ENCODE measurements at regions not wholly inside any gene's neighbourhood (a gene's known extent, or its start where the extent isn't known, plus 50 kb on each side); places are given as distances from the start of the nearest gene placed in this dataset.
"Not testable (repeated sequence)": the region's sequence is repeated elsewhere in the genome, so short reads cannot be mapped to it uniquely, and the experiment has no call there.

DNA sequence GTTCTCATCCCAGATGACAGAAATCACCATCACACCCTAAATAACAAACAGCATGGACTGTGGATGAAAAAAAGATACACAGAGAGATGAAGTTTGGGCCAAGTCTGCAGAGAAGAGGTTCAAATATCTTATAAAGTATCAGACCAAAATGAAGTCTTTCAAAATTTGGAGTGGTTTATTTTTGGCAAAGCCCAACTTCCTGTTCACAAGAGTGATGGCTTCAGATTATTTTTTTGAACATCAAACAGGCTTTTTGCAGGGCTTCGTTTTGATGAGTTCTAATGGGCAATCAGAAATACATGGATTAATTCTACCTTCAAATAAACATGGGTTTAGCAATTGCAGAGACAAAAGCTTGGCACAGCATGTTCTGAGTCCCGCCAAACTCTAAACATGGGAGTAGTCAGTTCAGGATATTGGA is 378.2 kb upstream of the RPS23 start:
- Mint-ChIP-seq H3K9me3 (no peaks in the 10 kb centered on the region), H3K27ac (no peak overlapping the region), H3K4me1 (peaks cover 7% of the 10 kb centered on the region), H3K4me3 (no peak overlapping the region), H3K27me3 (peaks cover 11% of the 10 kb centered on the region), H3K36me3 (peaks cover 5% of the 10 kb centered on the region)
- ATAC-seq (ENCODE audit: low read depth) (no peak), DNase-seq (no peak)
- POLR2A ChIA-PET = no interaction called here

DNA sequence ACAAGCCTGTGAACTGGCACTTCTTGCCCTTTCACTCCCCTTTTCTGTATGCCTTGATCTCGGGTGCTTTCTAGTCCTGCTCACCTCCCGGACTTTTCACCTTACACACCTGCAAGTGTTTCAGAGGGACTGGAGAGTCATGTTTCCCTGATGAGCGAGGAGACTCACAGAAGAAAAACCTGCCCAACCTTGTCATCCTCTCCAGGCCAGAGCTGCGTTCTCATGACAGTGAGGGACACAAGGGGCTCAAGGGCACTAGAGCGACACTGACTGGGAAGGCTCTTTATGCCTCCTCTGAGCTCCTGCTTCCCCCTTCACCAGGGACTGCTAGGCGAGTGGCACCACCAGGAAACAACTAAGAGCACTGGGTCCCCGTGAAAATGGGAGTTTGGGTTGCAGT is 376.9 kb upstream of the RPS23 start:
- H3K36me3 Mint-ChIP-seq = peaks cover 5% of the 10 kb centered on the region
- POLR2A ChIA-PET = no interaction called here
- ATAC-seq (ENCODE audit: low read depth) = no peak
- DNase-seq = no peak
- peaks cover 16% of the 10 kb centered on the region for H3K27me3 Mint-ChIP-seq
- peaks cover 7% of the 10 kb centered on the region for H3K4me1 Mint-ChIP-seq
- no peak overlapping the region for H3K4me3 Mint-ChIP-seq
- no peaks in the 10 kb centered on the region for H3K9me3 Mint-ChIP-seq
- H3K27ac Mint-ChIP-seq = no peak overlapping the region

- Mint-ChIP-seq H3K4me1 (no peaks in the 10 kb centered on the region), H3K27ac (no peak overlapping the region), H3K36me3 (no peaks in the 10 kb centered on the region), H3K9me3 (no peaks in the 10 kb centered on the region), H3K27me3 (peaks cover 44% of the 10 kb centered on the region), H3K4me3 (no peak overlapping the region)
- ATAC-seq (ENCODE audit: low read depth) (no peak), DNase-seq (no peak)
- POLR2A ChIA-PET = no interaction called here
These were observed 371.8 kb upstream of the RPS23 start for GRCh38 chr5:82649943-82650342.

- POLR2A ChIA-PET = no interaction called here
- Mint-ChIP-seq H3K9me3 (no peaks in the 10 kb centered on the region), H3K27me3 (peaks cover 31% of the 10 kb centered on the region), H3K4me3 (no peak overlapping the region), H3K27ac (no peak overlapping the region), H3K36me3 (no peaks in the 10 kb centered on the region), H3K4me1 (peaks cover 9% of the 10 kb centered on the region)
- DNase-seq = no peak
- no peak for ATAC-seq (ENCODE audit: low read depth)
These were observed 366.6 kb upstream of the RPS23 start for GRCh38 chr5:82644766-82645165.

DNA sequence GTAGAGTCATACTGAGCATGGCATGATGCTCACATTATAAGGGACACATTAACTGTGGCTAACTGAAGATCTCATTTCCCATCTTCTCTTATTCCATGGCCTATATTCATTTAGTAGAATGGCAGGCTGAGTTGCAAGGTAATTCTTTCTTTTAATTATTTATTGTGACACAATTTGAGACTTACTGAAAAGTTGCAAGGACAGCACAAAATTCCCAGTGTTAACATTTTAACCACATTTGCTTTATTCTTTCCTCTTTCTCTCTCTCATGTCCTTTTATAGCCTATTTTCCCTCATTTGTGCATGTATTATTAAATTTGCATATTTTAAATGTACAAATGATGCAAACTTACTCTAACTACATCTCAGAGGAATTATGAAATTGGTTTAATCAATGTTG is 366.1 kb upstream of the RPS23 start:
- ATAC-seq (ENCODE audit: low read depth) (no peak), DNase-seq (no peak)
- Mint-ChIP-seq H3K36me3 (no peaks in the 10 kb centered on the region), H3K9me3 (no peaks in the 10 kb centered on the region), H3K27ac (no peak overlapping the region), H3K4me3 (no peak overlapping the region), H3K27me3 (peaks cover 27% of the 10 kb centered on the region), H3K4me1 (peaks cover 13% of the 10 kb centered on the region)
- POLR2A ChIA-PET = no interaction called here

DNA sequence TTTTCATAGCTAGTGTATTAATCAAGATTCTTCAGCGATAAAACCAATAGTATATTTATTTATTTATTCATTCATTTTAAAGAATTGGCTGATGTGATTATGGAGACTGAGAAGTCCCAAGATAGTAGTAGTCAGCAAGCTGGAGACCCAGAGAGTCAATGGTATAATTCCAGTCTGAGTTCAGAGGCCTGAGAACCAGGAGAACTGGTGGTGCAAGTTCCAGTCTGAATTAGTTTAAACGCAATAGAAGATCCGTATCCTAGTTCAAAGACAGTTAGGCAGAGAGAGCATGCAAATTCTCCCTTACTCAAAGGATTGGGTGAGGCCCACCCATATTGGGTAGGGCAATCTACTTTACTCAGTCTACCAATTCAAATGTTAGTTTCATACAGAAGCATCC is 364.2 kb upstream of the RPS23 start:
- no peak overlapping the region for H3K27ac Mint-ChIP-seq
- H3K4me1 Mint-ChIP-seq = peaks cover 14% of the 10 kb centered on the region
- H3K4me3 Mint-ChIP-seq = no peak overlapping the region
- H3K36me3 Mint-ChIP-seq = no peaks in the 10 kb centered on the region
- DNase-seq (no peak), ATAC-seq (ENCODE audit: low read depth) (no peak)
- POLR2A ChIA-PET = no interaction called here
- no peaks in the 10 kb centered on the region for H3K9me3 Mint-ChIP-seq
- H3K27me3 Mint-ChIP-seq = peaks cover 17% of the 10 kb centered on the region

- peaks cover 14% of the 10 kb centered on the region for H3K4me1 Mint-ChIP-seq
- peak; percentile 78 for ATAC-seq (ENCODE audit: low read depth)
- no peak for DNase-seq
- POLR2A ChIA-PET = no interaction called here
- no peak overlapping the region for H3K27ac Mint-ChIP-seq
- H3K9me3 Mint-ChIP-seq = no peaks in the 10 kb centered on the region
- peaks cover 13% of the 10 kb centered on the region for H3K27me3 Mint-ChIP-seq
- no peak overlapping the region for H3K4me3 Mint-ChIP-seq
- no peaks in the 10 kb centered on the region for H3K36me3 Mint-ChIP-seq
These were observed 363.3 kb upstream of the RPS23 start for GRCh38 chr5:82641331-82642003.

DNA sequence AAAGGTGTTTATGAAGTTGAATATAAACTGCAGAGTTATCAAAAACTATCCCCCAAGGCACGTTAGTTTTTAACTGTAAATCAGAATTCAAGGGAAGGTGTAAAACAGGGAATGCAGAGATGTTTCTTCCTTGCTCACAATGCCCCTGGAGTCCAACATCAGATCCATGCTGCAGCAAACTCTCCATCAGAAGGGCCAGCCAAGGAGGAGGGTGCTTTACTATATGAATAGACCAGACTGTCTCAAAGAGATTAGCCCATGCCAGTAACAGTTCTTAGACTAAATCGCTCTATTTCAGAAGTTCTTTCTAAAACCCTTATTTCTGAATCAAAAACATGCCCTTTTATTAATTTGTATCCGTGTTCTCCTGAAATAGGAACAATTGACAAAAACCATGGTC is 362.8 kb upstream of the RPS23 start:
- POLR2A ChIA-PET = no interaction called here
- H3K9me3 Mint-ChIP-seq = no peaks in the 10 kb centered on the region
- DNase-seq (no peak), ATAC-seq (ENCODE audit: low read depth) (no peak)
- peaks cover 14% of the 10 kb centered on the region for H3K4me1 Mint-ChIP-seq
- no peaks in the 10 kb centered on the region for H3K36me3 Mint-ChIP-seq
- no peak overlapping the region for H3K4me3 Mint-ChIP-seq
- H3K27me3 Mint-ChIP-seq = peaks cover 10% of the 10 kb centered on the region
- H3K27ac Mint-ChIP-seq = no peak overlapping the region

DNA sequence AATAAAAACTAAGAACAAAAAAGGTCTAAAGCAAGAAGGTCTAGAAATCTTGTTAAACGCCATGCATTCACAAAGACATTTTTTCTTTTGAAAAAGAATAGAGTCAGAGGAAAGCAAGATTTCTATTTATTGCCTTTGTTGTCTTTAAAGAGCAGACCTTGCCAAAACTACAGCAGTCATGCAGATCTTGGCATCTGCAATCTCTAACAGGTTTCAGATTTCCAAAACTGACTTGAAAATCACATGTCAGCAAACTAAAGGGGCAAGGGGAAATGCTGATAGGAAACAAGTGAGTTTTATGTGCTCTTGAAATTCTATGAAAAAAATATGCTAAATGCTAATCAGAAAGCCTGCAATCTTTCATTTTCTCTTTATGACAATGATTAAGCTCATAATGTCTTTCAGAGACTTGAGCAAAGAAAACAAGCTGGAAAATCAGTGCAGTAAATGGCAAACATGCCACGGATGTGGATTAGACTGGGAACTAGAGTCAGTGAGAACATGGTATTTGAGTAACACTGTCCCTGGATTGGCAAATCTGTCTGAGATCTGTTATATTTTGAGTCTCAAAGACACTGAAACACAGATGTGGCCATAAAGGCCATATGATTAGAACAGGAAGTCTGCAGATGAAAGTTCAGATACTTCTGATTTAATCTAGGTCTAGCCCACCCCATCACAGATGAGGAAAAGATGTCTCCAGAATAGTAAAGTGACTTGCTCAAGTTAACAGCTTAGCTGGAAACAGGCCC is 361.4 kb upstream of the RPS23 start:
- H3K27me3 Mint-ChIP-seq = no peaks in the 10 kb centered on the region
- POLR2A ChIA-PET = no interaction called here
- H3K9me3 Mint-ChIP-seq = no peaks in the 10 kb centered on the region
- no peaks in the 10 kb centered on the region for H3K36me3 Mint-ChIP-seq
- DNase-seq (no peak), ATAC-seq (ENCODE audit: low read depth) (no peak)
- H3K4me1 Mint-ChIP-seq = peaks cover 14% of the 10 kb centered on the region
- H3K4me3 Mint-ChIP-seq = no peak overlapping the region
- no peak overlapping the region for H3K27ac Mint-ChIP-seq

DNA sequence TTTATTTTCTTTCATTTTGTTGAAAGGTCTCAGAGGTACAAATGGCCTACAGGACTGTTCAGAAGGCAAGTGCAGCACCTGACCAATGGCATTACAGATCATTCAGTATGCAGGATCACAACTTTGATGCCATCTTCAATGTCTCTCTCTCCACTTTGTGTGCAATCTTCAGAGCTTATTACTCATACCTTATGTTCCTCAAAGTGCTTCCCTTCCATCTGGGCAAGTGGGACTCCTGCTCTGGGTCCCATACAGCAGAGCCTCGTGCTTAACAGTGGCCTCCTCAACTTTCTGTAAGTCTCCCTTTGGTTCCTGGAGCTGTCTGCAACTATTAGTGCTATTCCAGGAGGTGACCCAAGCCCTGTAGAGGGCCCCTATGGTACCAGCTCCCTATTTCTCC is 358.4 kb upstream of the RPS23 start:
- ATAC-seq (ENCODE audit: low read depth) (no peak), DNase-seq (no peak)
- POLR2A ChIA-PET = no interaction called here
- Mint-ChIP-seq H3K9me3 (no peaks in the 10 kb centered on the region), H3K27ac (no peak overlapping the region), H3K4me1 (peaks cover 14% of the 10 kb centered on the region), H3K36me3 (no peaks in the 10 kb centered on the region), H3K4me3 (no peak overlapping the region), H3K27me3 (no peaks in the 10 kb centered on the region)

DNA sequence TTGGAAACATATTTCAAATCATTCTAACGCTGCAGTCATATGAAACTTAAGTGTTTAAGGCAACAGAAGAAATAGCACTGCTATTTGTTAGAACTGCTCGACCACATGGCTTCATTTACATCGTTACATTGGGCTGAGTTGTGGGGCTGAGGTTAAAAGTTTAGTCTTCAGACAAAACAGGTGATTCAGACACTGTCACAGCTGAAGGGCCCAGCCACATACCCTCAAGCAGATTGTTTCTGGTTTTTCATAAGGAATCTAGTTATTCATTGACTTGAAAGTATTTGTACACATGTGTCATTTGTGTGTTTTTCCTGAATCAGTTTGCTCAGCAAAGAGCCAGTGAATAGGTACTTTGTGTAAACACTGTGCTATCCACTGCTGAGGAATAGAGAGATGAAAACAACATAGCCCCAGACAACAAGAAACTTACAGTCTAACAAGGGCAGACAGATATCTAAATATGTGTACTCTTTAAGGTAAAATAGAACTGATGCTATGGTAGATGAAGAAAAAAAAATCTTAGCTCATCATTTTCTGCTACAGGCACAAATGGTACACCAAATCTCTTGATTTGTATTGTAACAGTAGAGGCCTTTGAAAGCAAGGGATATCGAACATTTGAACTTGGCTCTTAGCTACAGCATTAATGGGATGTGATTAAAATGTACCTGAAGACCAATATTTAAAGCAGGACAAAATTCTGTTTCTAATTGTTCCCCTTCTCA is 357.6 kb upstream of the RPS23 start:
- no peak for ATAC-seq (ENCODE audit: low read depth)
- Mint-ChIP-seq H3K4me1 (peaks cover 9% of the 10 kb centered on the region), H3K4me3 (no peak overlapping the region), H3K27ac (no peak overlapping the region), H3K36me3 (no peaks in the 10 kb centered on the region), H3K27me3 (no peaks in the 10 kb centered on the region), H3K9me3 (no peaks in the 10 kb centered on the region)
- POLR2A ChIA-PET = no interaction called here
- DNase-seq = no peak

- POLR2A ChIA-PET = no interaction called here
- no peaks in the 10 kb centered on the region for H3K36me3 Mint-ChIP-seq
- no peaks in the 10 kb centered on the region for H3K4me1 Mint-ChIP-seq
- no peak overlapping the region for H3K27ac Mint-ChIP-seq
- ATAC-seq (ENCODE audit: low read depth) (no peak), DNase-seq (no peak)
- peaks cover 5% of the 10 kb centered on the region for H3K9me3 Mint-ChIP-seq
- H3K27me3 Mint-ChIP-seq = no peaks in the 10 kb centered on the region
- no peak overlapping the region for H3K4me3 Mint-ChIP-seq
These were observed 350.3 kb upstream of the RPS23 start for GRCh38 chr5:82628364-82628910.

GRCh38 chr5:82626905-82627591 is 348.9 kb upstream of the RPS23 start:
- H3K27ac Mint-ChIP-seq; DNase-seq; ATAC-seq (ENCODE audit: low read depth); H3K4me1 Mint-ChIP-seq; H3K36me3 Mint-ChIP-seq; H3K4me3 Mint-ChIP-seq; POLR2A ChIA-PET; H3K27me3 Mint-ChIP-seq; H3K9me3 Mint-ChIP-seq: not testable (repeated sequence)
